Thyroid gland (tissue), 4 donors: ENCODE measurements at regions not wholly inside any gene's neighbourhood (a gene's known extent, or its start where the extent isn't known, plus 50 kb on each side); places are given as distances from the start of the nearest gene placed in this dataset.

Experiments used
- CTCF ChIP-seq, 6 experiments: fragments of 200-600 bp in 3 of 6; fragments of 450-650 bp in 3 of 6; sonication (generic) in 3 of 6; IDR thresholded peaks; one replicate each; pipeline ENCODE4 v1.5.1; 2016 to 2019; ENCODE audit warnings: antibody characterized with exemption in 6 of 6, mild to moderate bottlenecking in 2 of 6, inconsistent platforms in 1 of 6, moderate library complexity in 1 of 6
- POLR2A ChIP-seq, 2 donors: fragments of 450-650 bp; IDR thresholded peaks; one replicate each; pipeline ENCODE4 v1.6.1; 2017; ENCODE audit warnings: antibody characterized with exemption in 2 of 2, mild to moderate bottlenecking in 2 of 2, moderate library complexity in 1 of 2

DNA sequence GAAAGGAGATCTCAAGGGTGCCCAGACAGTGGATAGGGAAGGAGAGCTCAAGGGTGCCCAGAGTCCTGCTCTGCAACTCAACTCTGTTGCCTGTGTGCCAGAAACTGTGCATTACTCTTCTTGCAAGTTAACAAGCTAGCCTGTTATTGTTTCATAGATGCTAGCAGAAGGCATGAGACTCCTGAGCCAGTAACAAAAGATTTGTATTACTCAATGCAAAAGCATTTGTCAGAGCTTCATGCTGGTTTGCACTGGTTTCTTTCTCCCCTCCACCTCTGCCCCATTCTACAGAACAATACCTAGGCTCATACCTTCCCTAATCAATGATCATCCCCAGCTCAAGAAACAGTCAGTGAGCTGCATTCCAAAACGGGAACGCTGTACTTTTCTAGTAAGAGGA, 124.5 kb upstream of the NEIL3 start:
- TF ChIP-seq POLR2A (IDR thresholded peaks at IDR 0.05) (no peak), CTCF (IDR thresholded peaks at IDR 0.05) (no peak)
